Liver (tissue), 8 donors: ENCODE measurements at regions not wholly inside any gene's neighbourhood (a gene's known extent, or its start where the extent isn't known, plus 50 kb on each side); places are given as distances from the start of the nearest gene placed in this dataset.

Source experiments
- DNase-seq: peaks from one replicate; pipeline ENCODE4 v3.0.0-alpha.2; 2017; ENCODE audit warnings: low spot score
- H3K27ac ChIP-seq, 2 donors: one replicate each; pipeline ENCODE4 v1.7.0; 2013; ENCODE audit warnings: inconsistent platforms in 2 of 2, low read length in 2 of 2, control low read depth in 1 of 2, low read depth in 1 of 2, mild to moderate bottlenecking in 1 of 2
- H3K27me3 ChIP-seq, 4 donors: one replicate each; pipeline versions ENCODE4 v1.6.1 to v1.7.0; 2013; ENCODE audit warnings: low read length in 3 of 4, inconsistent platforms in 1 of 4, mild to moderate bottlenecking in 1 of 4, moderate library complexity in 1 of 4; ENCODE audit not compliant: control insufficient read depth in 4 of 4, insufficient read depth in 4 of 4
- H3K36me3 ChIP-seq, 4 donors: one replicate each; pipeline versions ENCODE4 v1.6.1 to v1.7.0; 2013; ENCODE audit warnings: low read length in 3 of 4, mild to moderate bottlenecking in 3 of 4, low read depth in 1 of 4, moderate library complexity in 1 of 4; ENCODE audit not compliant: control insufficient read depth in 4 of 4, insufficient read depth in 3 of 4
- H3K4me1 ChIP-seq, 4 donors: one replicate each; pipeline versions ENCODE4 v1.6.1 to v1.7.0; 2013; ENCODE audit warnings: low read length in 3 of 4, mild to moderate bottlenecking in 3 of 4, moderate library complexity in 1 of 4; ENCODE audit not compliant: control insufficient read depth in 4 of 4, insufficient read depth in 4 of 4
- H3K4me3 ChIP-seq, 3 donors: one replicate each; pipeline versions ENCODE4 v1.6.1 to v1.7.0; 2013; ENCODE audit warnings: low read length in 3 of 3, control low read depth in 1 of 3, low read depth in 1 of 3, mild to moderate bottlenecking in 1 of 3
- H3K9ac ChIP-seq, 2 donors: one replicate each; pipeline ENCODE4 v1.7.0; 2013; ENCODE audit warnings: low read length in 2 of 2, mild to moderate bottlenecking in 2 of 2, moderate library complexity in 2 of 2, control low read depth in 1 of 2, low read depth in 1 of 2
- H3K9me3 ChIP-seq, 4 donors: one replicate each; pipeline versions ENCODE4 v1.6.1 to v1.7.0; 2013; ENCODE audit warnings: low read length in 3 of 4; ENCODE audit not compliant: control insufficient read depth in 4 of 4
- ATF3 ChIP-seq: IDR thresholded peaks from 2 replicates; pipeline ENCODE4 v1.6.1; 2016; ENCODE audit warnings: antibody characterized with exemption
- EGR1 ChIP-seq, 2 donors: IDR thresholded peaks; 2 replicates each; pipeline ENCODE4 v1.6.1; 2016 to 2018; ENCODE audit warnings: antibody characterized with exemption in 2 of 2, low read depth in 2 of 2
- FOXA1 ChIP-seq: IDR thresholded peaks from 2 replicates; pipeline ENCODE4 v1.6.1; 2016; ENCODE audit warnings: antibody characterized with exemption
- FOXA2 ChIP-seq: IDR thresholded peaks from 2 replicates; pipeline ENCODE4 v1.6.1; 2016; ENCODE audit warnings: antibody characterized with exemption
- GABPA ChIP-seq, 2 donors: IDR thresholded peaks in 1 of 2; conservative IDR thresholded peaks in 1 of 2; 2 replicates each; pipeline ENCODE4 v1.6.1; 2016; ENCODE audit warnings: antibody characterized with exemption in 2 of 2, mild to moderate bottlenecking in 1 of 2, moderate library complexity in 1 of 2
- HNF4A ChIP-seq, 2 donors: conservative IDR thresholded peaks; 2 replicates each; pipeline ENCODE4 v1.6.1; 2016; ENCODE audit warnings: antibody characterized with exemption in 2 of 2, mild to moderate bottlenecking in 2 of 2
- HNF4G ChIP-seq: IDR thresholded peaks from 2 replicates; pipeline ENCODE4 v1.6.1; 2016; ENCODE audit warnings: antibody characterized with exemption
- JUND ChIP-seq, 2 donors: IDR thresholded peaks; 2 replicates each; pipeline ENCODE4 v1.6.1; 2016; ENCODE audit warnings: antibody characterized with exemption in 2 of 2
- NR2F2 ChIP-seq: IDR thresholded peaks from 2 replicates; pipeline ENCODE4 v1.6.1; 2016; ENCODE audit warnings: antibody characterized with exemption
- RAD21 ChIP-seq, 2 donors: IDR thresholded peaks; 2 replicates each; pipeline ENCODE4 v1.6.1; 2016; ENCODE audit warnings: antibody characterized with exemption in 2 of 2, mild to moderate bottlenecking in 2 of 2
- RXRA ChIP-seq, 2 donors: IDR thresholded peaks; 2 replicates each; pipeline ENCODE4 v1.6.1; 2017 to 2018; ENCODE audit warnings: antibody characterized with exemption in 2 of 2, mild to moderate bottlenecking in 1 of 2
- SP1 ChIP-seq: IDR thresholded peaks from 2 replicates; pipeline ENCODE4 v1.6.1; 2018; ENCODE audit warnings: antibody characterized with exemption, mild to moderate bottlenecking
- TAF1 ChIP-seq: conservative IDR thresholded peaks from 2 replicates; pipeline ENCODE4 v1.6.1; 2016; ENCODE audit warnings: antibody characterized with exemption, mild to moderate bottlenecking
- YY1 ChIP-seq: IDR thresholded peaks from 2 replicates; pipeline ENCODE4 v1.6.1; 2016; ENCODE audit warnings: antibody characterized with exemption, mild to moderate bottlenecking
- WGBS: extraction: QIAGEN DNeasy Blood & Tissue Kit; methylation state at CpG from one replicate; pipeline ENCODE4 v1.1.7; 2013; 5-methylcytosine and 5-hydroxymethylcytosine counted together
- TF ChIP-seq, protein P1 (sequence below): IDR thresholded peaks from 2 replicates; pipeline ENCODE4 v1.6.1; 2016; ENCODE audit warnings: antibody characterized with exemption
- TF ChIP-seq, protein P2 (sequence below): IDR thresholded peaks from 2 replicates; pipeline ENCODE4 v1.6.1; 2016; ENCODE audit warnings: antibody characterized with exemption
- TF ChIP-seq, protein P3 (sequence below): fragments of 150-350 bp; IDR thresholded peaks from 2 replicates; pipeline ENCODE4 v1.5.1; 2017; ENCODE audit warnings: improper control_type of control experiment, low read depth, low read length; ENCODE audit not compliant: missing input control
- TF ChIP-seq, protein P4 (sequence below): IDR thresholded peaks from 2 replicates; pipeline ENCODE4 v1.6.1; 2016; ENCODE audit warnings: antibody characterized with exemption, mild to moderate bottlenecking
- donor health status: healthy.
- donor health status: healthy.
- donor health status: healthy.
- donor health status: healthy.
- donor health status: healthy.

- Histone ChIP-seq H3K27me3 (peaks cover 0 to 2% (median 0%) of the 10 kb centered on the region in 4 donors), H3K36me3 (no peaks in the 10 kb centered on the region), H3K9me3 (peaks cover 0 to 2% (median 0%) of the 10 kb centered on the region in 4 donors), H3K4me1 (no peaks in the 10 kb centered on the region), H3K4me3 (no peak overlapping the region), H3K27ac (no peak overlapping the region), H3K9ac (no peak overlapping the region)
- WGBS: 81% methylated on average over 6 of the region's 6 CpGs
- TF ChIP-seq YY1 (no peak), JUND (IDR thresholded peaks at IDR 0.05) (no peak), FOXA1 (no peak), EGR1 (IDR thresholded peaks at IDR 0.05; ENCODE audit: low read depth in 2 of 2) (no peak), SP1 (no peak), HNF4A (conservative IDR thresholded peaks at IDR 0.05) (no peak), ATF3 (no peak), RAD21 (IDR thresholded peaks at IDR 0.05) (no peak), RXRA (IDR thresholded peaks at IDR 0.05) (no peak), HNF4G (no peak), GABPA (IDR thresholded peaks at IDR 0.05 in 1 of 2, conservative IDR thresholded peaks at IDR 0.05 in 1 of 2) (no peak), FOXA2 (no peak), TAF1 (no peak), NR2F2 (no peak)
- TF ChIP-seq, protein P1, sequence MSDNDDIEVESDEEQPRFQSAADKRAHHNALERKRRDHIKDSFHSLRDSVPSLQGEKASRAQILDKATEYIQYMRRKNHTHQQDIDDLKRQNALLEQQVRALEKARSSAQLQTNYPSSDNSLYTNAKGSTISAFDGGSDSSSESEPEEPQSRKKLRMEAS: no peak
- TF ChIP-seq, protein P2, sequence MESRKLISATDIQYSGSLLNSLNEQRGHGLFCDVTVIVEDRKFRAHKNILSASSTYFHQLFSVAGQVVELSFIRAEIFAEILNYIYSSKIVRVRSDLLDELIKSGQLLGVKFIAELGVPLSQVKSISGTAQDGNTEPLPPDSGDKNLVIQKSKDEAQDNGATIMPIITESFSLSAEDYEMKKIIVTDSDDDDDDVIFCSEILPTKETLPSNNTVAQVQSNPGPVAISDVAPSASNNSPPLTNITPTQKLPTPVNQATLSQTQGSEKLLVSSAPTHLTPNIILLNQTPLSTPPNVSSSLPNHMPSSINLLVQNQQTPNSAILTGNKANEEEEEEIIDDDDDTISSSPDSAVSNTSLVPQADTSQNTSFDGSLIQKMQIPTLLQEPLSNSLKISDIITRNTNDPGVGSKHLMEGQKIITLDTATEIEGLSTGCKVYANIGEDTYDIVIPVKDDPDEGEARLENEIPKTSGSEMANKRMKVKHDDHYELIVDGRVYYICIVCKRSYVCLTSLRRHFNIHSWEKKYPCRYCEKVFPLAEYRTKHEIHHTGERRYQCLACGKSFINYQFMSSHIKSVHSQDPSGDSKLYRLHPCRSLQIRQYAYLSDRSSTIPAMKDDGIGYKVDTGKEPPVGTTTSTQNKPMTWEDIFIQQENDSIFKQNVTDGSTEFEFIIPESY: no peak
- TF ChIP-seq, protein P3, sequence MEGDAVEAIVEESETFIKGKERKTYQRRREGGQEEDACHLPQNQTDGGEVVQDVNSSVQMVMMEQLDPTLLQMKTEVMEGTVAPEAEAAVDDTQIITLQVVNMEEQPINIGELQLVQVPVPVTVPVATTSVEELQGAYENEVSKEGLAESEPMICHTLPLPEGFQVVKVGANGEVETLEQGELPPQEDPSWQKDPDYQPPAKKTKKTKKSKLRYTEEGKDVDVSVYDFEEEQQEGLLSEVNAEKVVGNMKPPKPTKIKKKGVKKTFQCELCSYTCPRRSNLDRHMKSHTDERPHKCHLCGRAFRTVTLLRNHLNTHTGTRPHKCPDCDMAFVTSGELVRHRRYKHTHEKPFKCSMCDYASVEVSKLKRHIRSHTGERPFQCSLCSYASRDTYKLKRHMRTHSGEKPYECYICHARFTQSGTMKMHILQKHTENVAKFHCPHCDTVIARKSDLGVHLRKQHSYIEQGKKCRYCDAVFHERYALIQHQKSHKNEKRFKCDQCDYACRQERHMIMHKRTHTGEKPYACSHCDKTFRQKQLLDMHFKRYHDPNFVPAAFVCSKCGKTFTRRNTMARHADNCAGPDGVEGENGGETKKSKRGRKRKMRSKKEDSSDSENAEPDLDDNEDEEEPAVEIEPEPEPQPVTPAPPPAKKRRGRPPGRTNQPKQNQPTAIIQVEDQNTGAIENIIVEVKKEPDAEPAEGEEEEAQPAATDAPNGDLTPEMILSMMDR: no peak
- TF ChIP-seq, protein P4, sequence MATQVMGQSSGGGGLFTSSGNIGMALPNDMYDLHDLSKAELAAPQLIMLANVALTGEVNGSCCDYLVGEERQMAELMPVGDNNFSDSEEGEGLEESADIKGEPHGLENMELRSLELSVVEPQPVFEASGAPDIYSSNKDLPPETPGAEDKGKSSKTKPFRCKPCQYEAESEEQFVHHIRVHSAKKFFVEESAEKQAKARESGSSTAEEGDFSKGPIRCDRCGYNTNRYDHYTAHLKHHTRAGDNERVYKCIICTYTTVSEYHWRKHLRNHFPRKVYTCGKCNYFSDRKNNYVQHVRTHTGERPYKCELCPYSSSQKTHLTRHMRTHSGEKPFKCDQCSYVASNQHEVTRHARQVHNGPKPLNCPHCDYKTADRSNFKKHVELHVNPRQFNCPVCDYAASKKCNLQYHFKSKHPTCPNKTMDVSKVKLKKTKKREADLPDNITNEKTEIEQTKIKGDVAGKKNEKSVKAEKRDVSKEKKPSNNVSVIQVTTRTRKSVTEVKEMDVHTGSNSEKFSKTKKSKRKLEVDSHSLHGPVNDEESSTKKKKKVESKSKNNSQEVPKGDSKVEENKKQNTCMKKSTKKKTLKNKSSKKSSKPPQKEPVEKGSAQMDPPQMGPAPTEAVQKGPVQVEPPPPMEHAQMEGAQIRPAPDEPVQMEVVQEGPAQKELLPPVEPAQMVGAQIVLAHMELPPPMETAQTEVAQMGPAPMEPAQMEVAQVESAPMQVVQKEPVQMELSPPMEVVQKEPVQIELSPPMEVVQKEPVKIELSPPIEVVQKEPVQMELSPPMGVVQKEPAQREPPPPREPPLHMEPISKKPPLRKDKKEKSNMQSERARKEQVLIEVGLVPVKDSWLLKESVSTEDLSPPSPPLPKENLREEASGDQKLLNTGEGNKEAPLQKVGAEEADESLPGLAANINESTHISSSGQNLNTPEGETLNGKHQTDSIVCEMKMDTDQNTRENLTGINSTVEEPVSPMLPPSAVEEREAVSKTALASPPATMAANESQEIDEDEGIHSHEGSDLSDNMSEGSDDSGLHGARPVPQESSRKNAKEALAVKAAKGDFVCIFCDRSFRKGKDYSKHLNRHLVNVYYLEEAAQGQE: no peak
- no peak for DNase-seq
Measured at GRCh38 chr18:28823506-28824182, 646.7 kb upstream of the CDH2 start.
